Fibroblast of skin of back (primary cell): ENCODE measurements at regions not wholly inside any gene's neighbourhood (a gene's known extent, or its start where the extent isn't known, plus 50 kb on each side); places are given as distances from the start of the nearest gene placed in this dataset.
"Not testable (repeated sequence)": the region's sequence is repeated elsewhere in the genome, so short reads cannot be mapped to it uniquely, and the experiment has no call there.

Source experiments
- DNase-seq: peaks from one replicate; pipeline ENCODE4 v3.0.0-alpha.2; 2013

DNA sequence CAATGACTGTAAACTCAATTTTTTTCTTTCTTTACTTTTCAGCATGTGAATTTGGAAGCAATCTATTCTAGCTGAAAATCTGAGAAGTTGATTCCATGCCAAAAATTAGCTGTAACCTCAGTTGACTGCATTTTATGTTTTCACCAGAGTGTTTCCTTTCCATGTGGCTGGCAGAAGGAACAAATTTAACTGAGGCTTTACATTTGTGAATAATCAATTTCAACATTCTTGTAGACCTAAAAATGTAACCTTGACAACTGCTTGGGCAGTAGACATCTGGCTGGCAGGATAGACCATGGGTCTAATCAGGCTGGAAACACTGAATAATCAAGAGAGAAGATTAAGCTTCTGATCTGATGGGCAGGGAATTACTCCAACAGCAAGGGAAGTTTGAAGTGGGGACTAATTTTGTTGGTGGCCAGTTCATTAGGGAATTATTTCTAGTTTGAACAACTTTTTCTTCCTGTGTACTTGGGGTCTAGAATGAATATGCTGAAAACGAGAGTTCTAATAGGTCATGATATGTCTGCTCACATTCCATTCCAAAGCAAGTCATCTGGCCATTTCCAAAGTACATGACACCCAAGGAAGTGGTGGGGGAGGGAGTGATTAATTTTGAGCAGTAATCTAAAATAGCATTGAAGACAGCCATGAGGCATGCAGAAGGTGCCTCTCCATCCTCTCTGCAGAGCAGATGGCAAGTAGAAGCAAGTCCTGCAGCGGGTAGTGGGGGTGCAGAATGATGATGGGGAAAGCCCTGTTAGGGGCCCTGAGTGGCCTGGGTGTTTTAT, 68.2 kb downstream of the ATP23 start:
- DNase-seq: peak; percentile 26

DNA sequence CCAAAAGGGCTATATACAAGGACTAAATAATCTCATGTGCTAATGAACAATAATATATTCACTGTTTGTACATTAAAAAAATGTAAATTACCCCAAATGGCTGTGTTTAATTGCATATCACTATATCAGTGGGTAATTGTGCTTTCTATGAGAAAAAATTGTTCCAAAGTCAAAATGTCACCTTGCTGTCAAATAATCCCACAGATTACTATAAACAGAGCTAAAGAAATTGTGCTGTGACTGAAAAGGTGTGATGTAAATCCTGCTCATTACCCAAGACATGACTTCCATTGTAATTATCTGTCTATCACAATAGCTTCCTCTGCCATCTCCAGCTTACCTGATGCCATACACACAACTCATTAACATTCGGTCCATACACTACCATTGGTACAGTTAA, 70.3 kb downstream of the ATP23 start:
- DNase-seq: no peak

DNA sequence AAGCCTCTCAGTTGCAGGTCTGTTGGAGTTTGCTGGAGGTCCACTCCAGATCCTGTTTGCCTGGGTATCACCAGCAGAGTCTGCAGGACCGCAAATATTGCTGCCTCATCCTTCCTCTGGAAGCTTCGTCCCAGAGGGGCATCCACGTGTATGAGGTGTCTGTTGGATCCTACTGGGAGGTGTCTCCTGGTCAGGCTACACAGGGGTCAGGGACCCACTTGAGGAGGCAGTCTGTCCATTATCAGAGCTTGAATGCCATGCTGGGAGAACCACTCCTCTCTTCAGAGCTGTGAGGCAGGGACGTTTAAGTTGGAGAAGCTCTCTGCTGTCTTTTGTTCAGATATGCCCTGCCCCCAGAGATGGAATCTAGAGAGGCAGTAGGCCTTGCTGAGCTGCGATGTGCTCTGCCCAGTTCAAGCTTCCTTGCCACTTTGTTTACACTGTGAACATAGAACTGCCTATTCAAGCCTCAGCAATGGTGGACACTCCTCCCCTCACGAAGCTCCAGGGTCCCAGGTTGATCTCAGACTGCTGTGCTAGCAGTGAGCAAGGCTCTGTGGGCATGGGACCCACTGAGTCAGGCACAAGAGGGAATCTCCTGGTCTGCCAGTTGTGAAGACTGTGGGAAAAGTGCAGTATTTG, 81.1 kb downstream of the ATP23 start:
- DNase-seq: not testable (repeated sequence)

DNA sequence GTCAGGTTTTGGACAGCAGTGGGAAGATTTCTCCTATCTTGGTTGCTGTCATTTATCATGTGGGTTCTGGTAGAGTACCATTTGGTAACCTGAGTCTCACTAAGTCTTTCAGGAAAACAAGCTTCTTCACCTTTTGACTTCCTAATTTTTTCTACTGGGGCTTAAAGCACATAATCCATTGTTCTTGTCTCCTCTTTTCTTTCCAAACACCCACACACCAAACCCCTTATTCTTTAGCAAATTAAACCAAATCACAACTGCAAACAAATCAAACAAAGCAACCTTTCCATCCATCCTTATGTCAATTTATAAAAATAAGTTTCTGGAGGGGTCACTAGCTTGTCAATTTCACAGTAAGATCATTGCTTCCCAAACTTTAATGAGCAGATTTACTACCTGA, 84.1 kb downstream of the ATP23 start:
- DNase-seq: no peak

DNA sequence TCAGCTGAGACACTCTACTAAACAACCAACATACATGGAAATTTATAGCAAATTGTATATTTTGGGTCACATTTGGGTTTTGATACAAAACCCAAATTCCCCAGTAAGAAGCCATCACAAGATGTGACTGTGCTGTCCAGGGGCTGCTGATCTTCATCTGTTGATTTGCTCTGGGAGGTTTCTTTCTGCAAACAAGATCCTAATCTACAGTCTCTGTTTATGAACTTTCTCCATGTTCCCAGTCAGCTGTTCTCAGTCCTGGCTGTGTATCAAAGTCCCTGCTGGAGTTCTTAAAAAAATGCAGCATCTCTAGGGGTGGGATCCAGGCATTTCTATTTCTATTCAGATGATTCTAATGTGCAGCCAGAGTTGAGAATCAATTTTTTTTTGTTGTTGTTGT, 85.1 kb downstream of the ATP23 start:
- no peak for DNase-seq

DNA sequence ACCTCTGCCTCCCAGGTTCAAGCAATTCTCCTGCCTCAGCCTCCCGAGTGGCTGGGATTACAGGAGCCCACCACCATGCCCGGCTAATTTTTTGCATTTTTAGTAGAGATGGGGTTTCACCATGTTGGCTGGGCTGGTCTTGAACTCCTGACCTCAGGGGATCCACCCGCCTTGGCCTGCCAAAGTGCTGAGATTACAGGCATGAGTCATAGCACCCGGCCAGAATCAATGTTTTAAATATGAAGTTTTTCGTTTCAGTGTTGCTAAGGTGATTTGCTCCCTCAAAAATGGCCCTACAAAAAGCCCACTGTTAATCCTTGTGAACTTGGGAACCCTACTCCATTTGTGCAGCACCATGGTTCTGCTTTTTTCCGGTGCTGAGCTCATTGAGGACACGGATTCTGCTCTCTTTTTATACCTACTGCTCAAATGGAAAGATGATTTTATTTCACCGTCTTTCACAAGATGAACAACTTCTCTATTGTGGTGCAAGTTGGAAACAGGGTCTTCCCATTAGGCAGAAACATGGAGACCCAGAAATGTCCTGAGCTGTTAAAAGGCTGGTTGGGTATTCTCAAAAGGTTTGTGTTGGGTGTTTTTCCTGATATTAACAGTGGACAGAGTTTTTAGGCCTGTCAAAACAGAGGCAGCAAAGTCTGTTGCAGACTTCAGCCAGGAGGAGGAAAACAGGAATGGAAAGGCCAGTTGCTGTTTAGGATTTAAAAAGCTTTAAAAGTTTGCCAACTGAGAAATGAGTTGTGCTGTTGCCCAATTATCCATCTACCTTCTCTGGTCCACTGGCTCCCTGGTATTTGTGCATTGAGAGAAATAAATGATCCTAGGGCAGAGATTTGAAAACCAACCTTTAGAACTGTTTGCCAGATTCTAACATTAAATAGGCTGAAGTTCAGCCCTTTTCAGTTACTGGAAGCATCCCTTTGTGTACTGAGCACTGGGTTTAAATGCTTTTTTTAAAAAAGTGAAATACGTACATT, 85.8 kb downstream of the ATP23 start:
- no peak for DNase-seq

DNA sequence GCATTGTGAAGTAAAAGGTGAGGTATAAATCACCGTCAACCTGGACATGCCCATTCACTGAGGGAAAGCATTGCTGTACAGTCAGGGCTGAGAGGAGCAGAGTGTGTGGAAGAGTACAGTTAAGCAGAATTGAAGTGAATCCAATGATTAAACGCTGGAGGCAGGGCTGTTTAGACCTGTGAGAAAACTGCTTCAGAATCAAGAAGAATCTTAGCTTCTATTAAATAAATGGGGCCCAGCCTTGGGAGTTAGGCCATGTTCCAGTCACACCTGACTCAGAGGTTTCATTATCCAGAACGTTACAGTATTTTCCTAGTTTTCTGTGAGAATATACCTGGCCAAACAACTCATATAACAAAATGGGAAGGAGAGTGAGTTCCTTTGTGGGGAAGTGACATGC, 86.9 kb downstream of the ATP23 start:
- DNase-seq: no peak

DNA sequence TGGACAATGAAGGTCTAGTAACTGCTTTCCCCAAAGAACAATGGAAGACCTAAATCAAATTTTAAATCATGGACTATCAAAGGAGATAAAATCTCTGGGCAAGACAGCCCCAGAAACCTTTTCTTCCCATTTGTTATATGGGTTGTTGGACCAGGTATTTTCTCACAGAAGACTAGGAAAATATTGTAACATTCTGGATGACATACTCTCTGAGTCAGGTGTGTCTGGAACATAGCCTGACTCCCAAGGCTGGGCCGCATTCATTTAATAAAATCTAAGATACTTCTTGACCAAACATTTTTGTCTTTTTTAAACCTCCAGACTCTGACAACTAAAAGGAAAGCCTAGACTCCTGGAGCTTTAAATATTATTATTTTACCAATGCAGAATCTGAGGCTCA, 87.9 kb downstream of the ATP23 start:
- DNase-seq: no peak

DNA sequence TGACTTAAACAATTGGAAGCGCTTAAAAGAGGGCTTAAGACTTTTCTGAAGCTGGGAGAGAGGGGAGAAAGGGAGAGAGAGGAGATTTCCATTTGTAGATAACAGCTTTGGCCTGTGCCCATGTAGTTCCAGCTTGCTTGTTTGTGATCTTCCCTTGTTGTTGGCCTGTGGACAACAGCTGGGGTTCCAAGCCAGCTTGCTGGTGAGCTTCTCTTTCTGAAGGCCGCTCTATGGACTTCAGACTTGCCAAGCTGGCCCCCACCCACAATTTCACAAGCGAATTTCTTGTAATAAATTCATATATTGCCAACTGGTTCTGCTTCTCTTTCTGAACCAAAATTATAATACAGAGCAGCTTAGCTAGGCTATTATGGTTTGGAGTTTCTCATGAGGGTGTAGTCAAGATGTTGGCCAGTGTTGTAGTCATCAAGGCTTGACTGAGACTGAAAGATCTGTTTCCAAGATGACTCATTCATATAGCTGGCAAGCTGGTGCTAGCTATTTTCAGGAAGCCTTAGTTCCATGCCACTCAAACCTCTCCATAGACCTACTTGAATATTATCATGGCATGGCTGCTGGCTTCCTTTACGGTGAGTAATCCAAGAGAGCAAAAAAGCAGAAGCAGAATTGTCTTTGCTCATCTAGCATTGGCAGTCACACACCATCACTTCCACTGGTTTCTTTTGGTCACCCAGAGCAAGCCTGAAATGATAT, 89.4 kb downstream of the ATP23 start:
- DNase-seq: peak; percentile 64

DNA sequence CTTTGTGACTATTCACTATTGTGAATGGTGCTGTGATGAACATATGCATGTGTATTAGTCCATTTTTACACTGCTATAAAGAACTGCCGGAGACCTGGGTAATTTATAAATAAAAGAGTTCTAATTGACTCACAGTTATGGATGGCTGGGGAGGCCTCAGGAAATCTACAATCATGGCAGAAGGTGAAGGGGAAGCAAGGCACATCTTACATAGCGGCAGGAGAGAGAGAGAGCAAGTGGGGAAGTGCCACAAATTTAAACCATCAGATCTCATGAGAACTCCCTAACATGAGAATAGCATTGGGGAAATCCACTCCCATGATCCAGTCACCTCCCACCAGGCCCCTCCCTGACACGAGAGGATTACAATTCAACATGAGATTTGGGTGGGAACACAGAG, 90.8 kb downstream of the ATP23 start:
- DNase-seq: no peak

DNA sequence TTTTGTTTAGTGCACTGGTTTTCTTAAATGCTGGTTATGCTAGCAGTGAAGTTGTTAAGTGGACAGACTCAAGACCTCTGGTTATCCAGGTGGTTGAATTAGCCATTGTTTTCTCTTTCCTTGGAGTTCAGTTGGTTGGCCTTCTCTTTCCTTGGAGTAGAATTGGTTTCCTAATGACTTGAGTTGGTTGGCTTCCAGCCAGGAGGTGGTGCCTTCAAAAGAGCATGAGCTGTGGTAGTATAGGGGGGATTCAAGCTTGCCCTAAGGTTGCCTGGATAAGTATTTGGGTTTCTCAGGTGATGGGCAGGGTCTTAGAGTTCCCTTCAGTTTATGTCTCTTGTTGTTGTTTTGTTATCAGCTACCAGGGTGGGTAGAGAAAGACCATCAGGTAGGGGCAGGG, 92.5 kb downstream of the ATP23 start:
- no peak for DNase-seq

DNA sequence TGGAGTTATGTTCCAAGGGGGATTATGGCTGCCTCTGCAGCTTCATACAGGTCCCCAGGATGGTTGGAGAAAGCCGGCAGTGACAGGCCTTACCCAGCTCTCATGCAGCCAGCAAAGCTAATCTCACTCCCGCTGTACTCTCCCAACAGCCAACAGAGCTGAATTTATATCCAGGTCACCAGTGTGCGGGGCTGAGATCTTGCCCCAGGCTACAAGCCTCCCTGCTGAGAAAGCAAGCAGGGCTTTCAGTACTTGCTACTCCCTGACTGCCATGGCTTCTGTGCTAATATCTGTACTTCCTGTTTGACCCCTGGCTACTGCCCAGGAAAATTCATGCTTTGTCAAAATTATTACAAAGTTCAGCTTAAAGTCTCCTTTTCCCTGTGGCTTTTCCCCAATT, 92.9 kb downstream of the ATP23 start:
- DNase-seq: no peak

DNA sequence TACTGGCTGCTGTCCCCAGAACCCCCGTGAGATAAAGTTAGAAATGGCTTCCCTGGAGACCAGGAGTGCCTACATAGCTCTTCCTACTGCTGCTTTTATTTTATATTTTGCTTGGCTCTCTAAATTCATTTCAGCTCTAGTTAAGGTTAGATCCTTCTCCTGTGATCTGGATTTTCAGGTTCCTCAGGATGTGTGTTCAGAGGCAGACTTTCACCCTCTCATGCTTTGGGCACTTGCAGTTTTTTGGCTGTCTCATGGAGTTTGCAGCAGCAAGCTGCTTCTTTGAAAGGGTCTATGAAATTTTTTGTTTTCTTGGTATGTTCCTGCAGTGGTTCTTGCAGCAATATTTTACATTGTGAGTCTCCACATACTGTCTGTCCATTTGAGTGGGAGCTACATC, 93.3 kb downstream of the ATP23 start:
- DNase-seq: no peak

DNA sequence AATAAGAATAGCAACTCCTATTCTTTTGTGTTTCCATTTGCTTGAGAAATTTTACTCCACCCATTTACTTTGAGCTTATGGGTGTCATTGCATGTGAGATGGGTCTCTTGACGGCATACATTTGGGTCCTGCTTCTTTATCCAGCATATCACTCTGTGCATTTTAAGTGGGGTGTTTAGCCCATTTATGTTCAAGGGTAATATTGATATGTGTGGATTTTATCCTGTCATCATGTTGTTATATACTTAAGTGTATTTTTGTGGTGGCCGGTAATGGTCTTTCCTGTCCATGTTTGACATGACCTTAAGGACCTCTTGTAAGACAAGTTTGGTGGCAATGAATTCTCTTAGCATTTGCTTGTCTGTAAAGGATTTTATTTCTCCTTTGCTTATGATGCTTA, 100.1 kb downstream of the ATP23 start:
- no peak for DNase-seq

DNA sequence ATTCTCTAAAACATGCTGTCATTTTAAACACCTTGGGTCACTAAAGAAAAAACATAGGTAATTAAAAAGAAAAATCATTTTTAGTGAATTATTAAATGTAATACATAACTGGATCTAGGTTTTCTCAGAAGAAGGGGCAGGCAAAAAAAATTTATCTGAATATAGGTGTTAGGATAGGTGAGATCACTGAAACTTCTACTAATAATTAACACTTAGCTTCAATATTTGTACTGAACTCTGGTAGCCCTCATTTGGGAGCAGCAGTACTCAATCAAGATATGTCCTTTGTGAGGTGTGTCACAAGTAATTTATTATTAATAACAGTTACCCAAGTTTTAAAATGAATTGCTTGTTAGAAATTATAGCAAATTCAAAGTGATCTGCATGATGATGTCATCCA, 103.6 kb downstream of the ATP23 start:
- DNase-seq: no peak

DNA sequence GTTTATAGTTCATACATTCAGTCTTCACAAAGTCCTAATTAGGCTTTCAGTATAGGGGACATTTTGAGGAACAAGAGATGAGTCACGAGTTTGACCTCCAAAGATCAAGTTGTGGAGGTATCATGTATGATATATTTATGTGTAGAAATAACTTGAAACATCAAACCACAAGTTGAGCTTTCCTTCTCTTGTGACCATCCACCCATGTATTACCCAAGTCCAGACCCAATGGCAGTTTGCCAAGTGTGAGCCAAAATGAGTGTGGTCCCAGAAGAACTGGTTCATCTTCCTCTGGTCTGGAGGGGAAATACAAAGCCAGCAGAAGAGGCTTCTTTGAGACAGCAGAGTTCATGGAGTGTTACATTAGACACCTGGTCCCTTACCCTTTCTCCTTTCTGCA, 104.9 kb downstream of the ATP23 start:
- DNase-seq: no peak

DNA sequence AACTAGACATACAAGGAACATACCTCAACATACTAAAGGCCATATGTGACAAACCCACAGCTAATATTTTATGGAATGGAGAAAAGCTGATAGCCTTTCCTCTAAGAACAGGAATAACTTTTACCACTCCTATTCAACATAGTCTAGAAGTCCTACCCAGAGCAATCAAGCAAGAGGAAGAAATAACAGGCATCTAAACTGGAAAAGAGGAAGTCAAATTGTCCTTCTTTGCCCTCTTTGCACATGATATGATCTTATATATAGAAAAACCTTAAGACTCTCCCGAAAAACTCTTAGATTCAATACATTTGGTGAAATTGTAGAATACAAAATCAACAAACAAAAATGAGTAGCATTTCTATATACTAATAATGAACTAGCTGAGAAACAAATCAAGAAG, 110.0 kb downstream of the ATP23 start:
- no peak for DNase-seq

DNA sequence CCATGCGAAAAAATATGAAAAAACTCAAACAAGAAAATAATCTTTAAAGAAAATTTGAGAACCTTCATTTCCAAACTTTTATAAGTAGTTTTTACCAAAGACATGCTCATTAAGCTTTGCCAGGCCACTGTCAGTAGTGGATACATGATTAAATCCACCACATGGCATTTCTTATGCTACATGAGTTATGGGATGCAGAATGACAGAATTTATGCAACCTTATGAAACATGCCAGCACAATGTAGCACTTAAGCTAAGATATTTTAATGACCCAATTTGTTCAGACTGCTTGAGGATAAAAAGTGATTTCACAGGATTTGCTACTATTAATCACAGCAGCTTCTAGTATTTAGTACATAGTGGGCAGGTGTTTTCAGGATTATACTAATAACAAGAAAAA, 123.3 kb downstream of the ATP23 start:
- DNase-seq: no peak

DNA sequence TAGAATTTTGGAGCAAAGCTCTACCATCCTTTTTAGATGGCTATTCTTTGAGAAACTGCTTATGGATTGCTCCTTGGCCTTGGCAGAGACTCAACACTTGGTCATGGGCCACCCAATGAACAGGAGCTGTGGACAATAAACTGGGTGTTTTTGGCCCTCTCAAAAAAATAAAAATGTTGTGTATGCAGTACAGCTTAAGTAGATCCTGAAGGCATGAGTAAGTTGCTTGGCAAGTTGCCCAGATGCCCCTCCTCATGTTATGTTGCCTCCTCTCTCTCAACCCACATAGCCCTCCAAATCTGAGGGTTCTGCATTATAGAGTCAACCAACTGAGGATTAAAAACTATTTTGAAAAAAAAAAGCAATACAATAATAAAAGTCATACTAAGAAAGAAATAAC, 124.9 kb downstream of the ATP23 start:
- peak; percentile 8 for DNase-seq

DNA sequence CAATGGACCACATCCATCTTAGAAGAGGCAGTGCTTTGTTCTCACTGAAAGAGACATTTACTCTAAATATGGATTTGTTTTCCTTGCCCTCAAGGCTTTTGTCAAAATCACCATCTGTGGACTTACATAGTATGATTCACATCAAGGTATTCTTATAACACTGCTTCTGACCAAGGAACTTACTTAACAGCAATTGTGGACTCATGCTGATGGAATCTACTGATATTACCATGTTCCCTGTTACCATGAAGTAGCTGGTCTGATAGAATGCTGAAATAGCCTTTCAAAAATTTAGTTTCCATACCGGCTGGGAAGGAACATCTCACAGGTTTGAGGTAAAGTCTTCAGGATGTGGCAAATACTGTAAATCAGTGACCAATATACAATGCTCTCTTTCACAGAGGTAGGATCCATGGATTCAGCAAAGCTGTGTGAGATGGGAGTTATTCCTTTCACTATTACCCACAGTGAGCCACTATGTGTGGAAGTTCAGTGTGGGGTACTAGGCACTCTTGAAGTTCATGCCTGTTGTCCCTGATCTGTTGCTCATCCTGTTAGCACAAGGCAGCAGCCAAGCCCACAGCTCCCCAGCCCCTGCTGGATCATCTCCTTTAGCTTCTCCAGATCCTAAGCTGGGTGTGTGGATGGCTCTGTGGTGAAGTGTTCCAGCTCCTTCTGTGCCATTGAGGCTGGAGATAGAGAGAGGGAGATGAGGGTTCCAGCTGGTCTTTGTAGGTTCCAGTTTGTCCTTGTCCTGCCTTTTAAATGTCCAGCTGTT, 126.4 kb downstream of the ATP23 start:
- DNase-seq: peak; percentile 65

DNA sequence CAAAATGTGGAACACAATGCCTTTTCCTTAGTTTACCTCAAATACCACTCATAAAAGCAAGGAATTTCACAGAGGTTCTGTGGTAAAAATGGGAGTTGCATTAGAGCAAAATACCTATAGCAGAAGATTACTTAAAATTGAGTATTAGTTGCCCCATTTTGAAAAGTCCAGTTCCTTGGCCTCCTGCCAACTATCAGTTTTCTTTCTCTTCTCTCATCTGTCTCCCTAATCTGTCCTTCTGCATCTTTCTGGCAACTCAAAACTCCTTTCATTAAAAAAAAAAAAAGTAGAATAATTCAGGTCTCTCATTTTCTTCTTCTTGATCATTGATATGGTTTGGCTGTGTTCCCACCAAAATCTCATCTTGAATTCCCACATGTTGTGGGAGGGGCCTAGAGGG, 127.3 kb downstream of the ATP23 start:
- DNase-seq: no peak
